UCSD-AML1 (cell line): ENCODE measurements at regions not wholly inside any gene's neighbourhood (a gene's known extent, or its start where the extent isn't known, plus 50 kb on each side); places are given as distances from the start of the nearest gene placed in this dataset.

Source experiments
- DNase-seq: peaks from one replicate; lab custom pipeline; 2025; ENCODE audit not compliant: unreplicated experiment; lab: John Stamatoyannopoulos, UW

- no peak for DNase-seq
Measured at GRCh38 chr2:235168174-235168979, 216.6 kb downstream of the SH3BP4 start.

- DNase-seq: no peak
Measured at GRCh38 chr2:235170016-235170415, 218.2 kb downstream of the SH3BP4 start.

- no peak for DNase-seq
Measured at GRCh38 chr2:235170536-235171521, 219.0 kb downstream of the SH3BP4 start.

GRCh38 chr2:235171550-235172031 lies 219.8 kb downstream of the SH3BP4 start:
- DNase-seq: no peak

- no peak for DNase-seq
Measured at GRCh38 chr2:235180642-235181041, 228.8 kb downstream of the SH3BP4 start.

- DNase-seq: no peak
Measured at GRCh38 chr2:235183786-235184185, 232.0 kb downstream of the SH3BP4 start.

- no peak for DNase-seq
Measured at GRCh38 chr2:235187806-235188205, 236.0 kb downstream of the SH3BP4 start.

GRCh38 chr2:235191486-235191885 lies 239.7 kb downstream of the SH3BP4 start:
- DNase-seq: no peak

GRCh38 chr2:235191978-235192377 lies 240.2 kb downstream of the SH3BP4 start:
- DNase-seq: no peak

- DNase-seq: no peak
Measured at GRCh38 chr2:235194351-235194750, 242.5 kb downstream of the SH3BP4 start.

- DNase-seq: no peak
Measured at GRCh38 chr2:235194836-235195235, 243.0 kb downstream of the SH3BP4 start.

- no peak for DNase-seq
Measured at GRCh38 chr2:235195921-235196320, 244.1 kb downstream of the SH3BP4 start.

GRCh38 chr2:235199128-235199527 lies 247.3 kb downstream of the SH3BP4 start:
- no peak for DNase-seq

GRCh38 chr2:235200216-235200615 lies 248.4 kb downstream of the SH3BP4 start:
- no peak for DNase-seq

- no peak for DNase-seq
Measured at GRCh38 chr2:235201756-235202155, 249.9 kb downstream of the SH3BP4 start.

- DNase-seq: no peak
Measured at GRCh38 chr2:235204948-235205347, 253.1 kb downstream of the SH3BP4 start.

GRCh38 chr2:235206399-235206798 lies 254.6 kb downstream of the SH3BP4 start:
- DNase-seq: no peak

- DNase-seq: no peak
Measured at GRCh38 chr2:235206980-235207579, 255.3 kb downstream of the SH3BP4 start.

- DNase-seq: no peak
Measured at GRCh38 chr2:235211056-235211455, 259.2 kb downstream of the SH3BP4 start.

GRCh38 chr2:235212501-235213158 lies 260.8 kb downstream of the SH3BP4 start:
- no peak for DNase-seq

GRCh38 chr2:235215248-235215647 lies 263.4 kb downstream of the SH3BP4 start:
- DNase-seq: no peak
